ENCODE measurements at regions not wholly inside any gene's neighbourhood (a gene's known extent, or its start where the extent isn't known, plus 50 kb on each side); places are given as distances from the start of the nearest gene placed in this dataset.

DNA sequence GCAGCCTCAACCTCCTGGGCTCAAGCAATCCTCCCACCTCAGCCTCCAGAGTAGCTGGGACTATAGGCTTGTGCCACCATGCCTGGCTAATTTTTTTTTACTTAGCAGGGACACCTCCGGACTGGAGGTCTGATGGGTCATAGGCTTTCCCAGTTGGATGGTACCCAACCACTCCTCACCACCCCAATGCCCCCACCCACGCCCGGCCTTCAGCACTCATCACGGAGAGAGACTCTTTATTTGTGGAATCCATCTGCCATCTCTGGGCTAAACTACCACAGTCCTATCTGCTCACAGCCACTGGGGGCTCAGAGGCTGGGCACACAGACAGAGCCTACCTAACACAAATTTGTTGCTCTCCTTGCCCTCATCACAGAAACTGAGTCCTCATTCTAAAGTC, 58.3 kb upstream of the STXBP1 start:
- no peak for TF ChIP-seq POLR2A (IDR thresholded peaks at IDR 0.05)
- TF ChIP-seq, protein P1, sequence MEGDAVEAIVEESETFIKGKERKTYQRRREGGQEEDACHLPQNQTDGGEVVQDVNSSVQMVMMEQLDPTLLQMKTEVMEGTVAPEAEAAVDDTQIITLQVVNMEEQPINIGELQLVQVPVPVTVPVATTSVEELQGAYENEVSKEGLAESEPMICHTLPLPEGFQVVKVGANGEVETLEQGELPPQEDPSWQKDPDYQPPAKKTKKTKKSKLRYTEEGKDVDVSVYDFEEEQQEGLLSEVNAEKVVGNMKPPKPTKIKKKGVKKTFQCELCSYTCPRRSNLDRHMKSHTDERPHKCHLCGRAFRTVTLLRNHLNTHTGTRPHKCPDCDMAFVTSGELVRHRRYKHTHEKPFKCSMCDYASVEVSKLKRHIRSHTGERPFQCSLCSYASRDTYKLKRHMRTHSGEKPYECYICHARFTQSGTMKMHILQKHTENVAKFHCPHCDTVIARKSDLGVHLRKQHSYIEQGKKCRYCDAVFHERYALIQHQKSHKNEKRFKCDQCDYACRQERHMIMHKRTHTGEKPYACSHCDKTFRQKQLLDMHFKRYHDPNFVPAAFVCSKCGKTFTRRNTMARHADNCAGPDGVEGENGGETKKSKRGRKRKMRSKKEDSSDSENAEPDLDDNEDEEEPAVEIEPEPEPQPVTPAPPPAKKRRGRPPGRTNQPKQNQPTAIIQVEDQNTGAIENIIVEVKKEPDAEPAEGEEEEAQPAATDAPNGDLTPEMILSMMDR (IDR thresholded peaks at IDR 0.05 in 4 of 5, conservative IDR thresholded peaks at IDR 0.05 in 1 of 5): no peak
- Histone ChIP-seq H3K4me3 (no peak overlapping the region), H3K36me3 (no peaks in the 10 kb centered on the region), H3K27me3 (no peaks in the 10 kb centered on the region), H3K4me1 (peaks cover 24 to 33% of the 10 kb centered on the region in 2 donors), H3K9me3 (no peaks in the 10 kb centered on the region), H3K27ac (no peak overlapping the region)
- intact Hi-C loops (cut with DNase I; ENCODE audit: low total_unique reads) (no loop called here), in situ Hi-C loops (cut with MboI; ENCODE audit: low sequenced_read_pairs in 4 of 4) (no loop called here)
- DNase-seq (no peak), ATAC-seq (no peak)

DNA sequence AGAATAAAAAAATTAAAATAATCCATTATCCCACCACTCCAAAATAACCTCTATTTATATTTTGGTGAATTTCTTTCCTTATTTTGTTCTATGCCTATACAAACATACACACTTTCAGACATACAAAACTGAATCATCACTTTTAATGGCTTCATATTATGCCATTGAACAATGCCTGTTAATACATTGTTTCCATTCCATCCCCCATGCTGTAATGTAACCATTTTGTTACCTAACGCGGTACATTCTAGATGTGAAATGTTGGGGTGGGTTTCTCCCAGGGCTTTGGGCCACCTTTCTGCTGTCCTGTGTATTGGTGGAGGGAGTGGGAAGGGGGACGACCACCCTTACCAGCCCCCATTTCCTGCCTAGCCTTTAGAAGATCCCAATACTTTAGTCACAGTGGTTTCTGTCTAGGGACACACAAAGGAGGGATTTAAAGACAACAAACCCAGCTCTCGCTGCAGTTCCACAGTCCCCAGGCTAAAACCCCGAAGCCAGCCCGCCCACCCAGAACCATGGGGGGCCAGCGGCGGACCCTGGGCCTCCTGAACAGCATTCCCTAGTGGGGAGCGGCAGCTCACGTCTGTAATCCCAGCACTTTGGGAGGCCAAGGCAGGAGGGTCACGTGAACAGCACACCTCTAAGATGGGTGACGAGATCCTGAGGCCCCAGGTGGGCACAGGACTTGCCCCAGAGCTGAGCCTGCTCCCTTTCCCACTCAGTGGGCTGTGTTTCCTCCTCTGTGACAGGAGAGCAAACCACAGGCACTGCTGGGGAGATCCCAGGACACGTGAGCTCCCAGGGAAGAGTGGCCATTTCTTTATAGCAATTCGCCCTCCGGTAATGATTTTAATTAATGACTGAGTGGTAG, 56.9 kb upstream of the STXBP1 start:
- Histone ChIP-seq H3K4me1 (peaks cover 29 to 38% of the 10 kb centered on the region in 2 donors), H3K4me3 (no peak overlapping the region), H3K36me3 (no peaks in the 10 kb centered on the region), H3K9me3 (no peaks in the 10 kb centered on the region), H3K27me3 (no peaks in the 10 kb centered on the region), H3K27ac (peak overlapping the region; percentile 17 to 50 (median 40))
- ATAC-seq: no peak
- intact Hi-C loops (cut with DNase I; ENCODE audit: low total_unique reads) (no loop called here), in situ Hi-C loops (cut with MboI; ENCODE audit: low sequenced_read_pairs in 4 of 4) (no loop called here)
- TF ChIP-seq, protein P1 (IDR thresholded peaks at IDR 0.05 in 4 of 5, conservative IDR thresholded peaks at IDR 0.05 in 1 of 5): no peak
- no peak for TF ChIP-seq POLR2A (IDR thresholded peaks at IDR 0.05)
- no peak for DNase-seq

DNA sequence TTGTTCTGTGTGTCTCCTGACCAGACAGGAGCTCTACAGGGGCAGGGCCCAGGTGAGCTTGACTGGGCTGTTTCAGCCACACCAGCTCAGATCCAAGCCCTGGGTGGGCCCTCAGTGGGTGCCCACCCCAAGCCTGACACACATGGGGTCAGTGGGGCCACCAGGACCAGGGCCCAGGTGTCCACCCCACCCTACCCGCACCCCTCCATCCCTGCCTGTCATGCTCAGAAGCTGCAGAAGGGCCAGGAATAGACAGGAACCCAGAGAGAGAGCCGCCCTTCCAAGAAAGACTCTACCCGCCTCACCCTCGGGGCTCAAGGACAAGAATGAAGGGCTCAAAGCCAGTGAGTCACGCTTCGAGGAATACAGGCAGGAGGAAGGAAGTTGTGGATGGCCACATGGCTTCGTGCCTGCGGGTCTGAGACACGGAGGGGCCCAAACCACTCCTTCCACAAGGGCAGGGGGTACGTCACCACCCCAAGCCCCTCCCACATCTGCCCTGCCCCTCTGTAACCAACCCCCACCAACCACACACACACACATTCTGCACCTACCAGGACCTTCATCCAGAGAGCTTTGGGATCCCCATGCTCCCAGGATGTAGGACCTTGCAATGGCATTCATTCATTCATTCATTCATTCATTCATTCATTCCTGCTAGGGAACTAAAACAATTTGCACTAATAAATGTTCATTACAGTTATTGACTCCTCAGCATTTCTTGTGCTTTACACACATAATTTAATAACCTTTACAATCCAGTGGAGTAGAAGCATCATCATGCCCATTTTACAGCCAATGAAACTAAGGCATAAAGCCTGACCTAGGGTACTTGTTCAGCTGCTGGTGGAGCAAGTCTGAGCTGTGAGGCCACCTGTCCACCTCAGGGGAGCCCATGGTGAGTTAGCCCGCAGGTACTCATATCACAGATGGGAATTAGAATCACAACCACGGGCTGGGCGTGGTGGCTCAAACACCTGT, 55.9 kb upstream of the STXBP1 start:
- intact Hi-C loops (cut with DNase I; ENCODE audit: low total_unique reads): no loop called here
- peaks cover 31% of the 10 kb centered on the region in 2 donors for H3K4me1 ChIP-seq
- H3K9me3 ChIP-seq: no peaks in the 10 kb centered on the region
- no peak for TF ChIP-seq POLR2A (IDR thresholded peaks at IDR 0.05)
- TF ChIP-seq, protein P1 (IDR thresholded peaks at IDR 0.05 in 4 of 5, conservative IDR thresholded peaks at IDR 0.05 in 1 of 5): no peak
- peak; percentile 26 to 40 for DNase-seq
- in situ Hi-C loops (cut with MboI; ENCODE audit: low sequenced_read_pairs in 4 of 4): no loop called here
- ATAC-seq: peak in 1 of 2 donors; percentile 37
- no peak overlapping the region for H3K4me3 ChIP-seq
- peak overlapping the region; percentile 17 to 50 (median 40) for H3K27ac ChIP-seq
- H3K27me3 ChIP-seq: no peaks in the 10 kb centered on the region
- no peaks in the 10 kb centered on the region for H3K36me3 ChIP-seq

DNA sequence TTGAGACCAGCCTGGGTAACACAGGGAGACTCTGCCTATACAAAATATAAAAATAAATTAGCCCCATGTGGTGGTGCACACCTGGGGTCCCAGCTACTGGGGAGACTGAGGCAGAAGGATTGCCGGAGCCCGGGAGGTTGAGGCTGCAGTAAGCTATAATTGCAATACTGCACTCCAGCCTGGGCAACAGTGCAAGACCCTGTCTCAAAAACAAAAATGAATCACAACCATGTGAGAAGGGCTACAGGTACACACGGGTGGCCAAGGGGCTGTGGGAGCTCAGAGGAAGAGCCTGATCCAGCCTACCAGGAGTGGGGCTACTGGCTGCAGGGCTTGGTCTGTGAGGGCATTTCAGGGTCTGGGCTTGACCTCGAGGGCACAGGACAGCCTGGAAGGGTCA, 55.2 kb upstream of the STXBP1 start:
- H3K4me3 ChIP-seq: no peak overlapping the region
- no peaks in the 10 kb centered on the region for H3K27me3 ChIP-seq
- in situ Hi-C loops (cut with MboI; ENCODE audit: low sequenced_read_pairs in 4 of 4): no loop called here
- peak overlapping the region; percentile 49 to 72 (median 60) for H3K27ac ChIP-seq
- peaks cover 36 to 39% of the 10 kb centered on the region in 2 donors for H3K4me1 ChIP-seq
- DNase-seq (no peak), ATAC-seq (no peak)
- no peaks in the 10 kb centered on the region for H3K36me3 ChIP-seq
- intact Hi-C loops (cut with DNase I; ENCODE audit: low total_unique reads): no loop called here
- H3K9me3 ChIP-seq: no peaks in the 10 kb centered on the region
- no peak for TF ChIP-seq POLR2A (IDR thresholded peaks at IDR 0.05)
- TF ChIP-seq, protein P1 (IDR thresholded peaks at IDR 0.05 in 4 of 5, conservative IDR thresholded peaks at IDR 0.05 in 1 of 5): no peak
